ENCODE measurements at regions not wholly inside any gene's neighbourhood (a gene's known extent, or its start where the extent isn't known, plus 50 kb on each side); places are given as distances from the start of the nearest gene placed in this dataset.
"Not testable (repeated sequence)": the region's sequence is repeated elsewhere in the genome, so short reads cannot be mapped to it uniquely, and the experiment has no call there.

DNA sequence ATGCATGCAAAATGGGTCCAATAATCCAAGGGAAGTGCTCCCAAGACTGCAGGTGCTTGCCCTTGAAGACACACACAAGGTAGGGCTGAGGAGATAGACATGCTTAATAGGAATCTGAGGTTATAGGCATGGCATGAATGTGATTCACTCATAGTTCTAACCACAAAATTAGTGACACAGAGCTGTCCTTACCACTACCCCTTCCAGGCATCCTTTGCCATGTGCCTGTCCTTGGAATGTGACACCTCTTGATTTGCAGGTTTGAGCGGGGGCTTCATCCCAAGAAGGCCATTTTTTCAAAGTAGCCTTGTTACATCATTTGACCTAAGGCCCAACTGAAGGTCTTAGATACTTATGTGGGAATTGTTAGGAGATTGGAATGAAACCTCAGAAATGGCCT, 112.5 kb downstream of the CCNG2 start:
- DNase-seq (ENCODE audit: low spot score) (no peak), ATAC-seq (ENCODE audit: low FRiP score) (no peak)
- TF ChIP-seq, protein P1, sequence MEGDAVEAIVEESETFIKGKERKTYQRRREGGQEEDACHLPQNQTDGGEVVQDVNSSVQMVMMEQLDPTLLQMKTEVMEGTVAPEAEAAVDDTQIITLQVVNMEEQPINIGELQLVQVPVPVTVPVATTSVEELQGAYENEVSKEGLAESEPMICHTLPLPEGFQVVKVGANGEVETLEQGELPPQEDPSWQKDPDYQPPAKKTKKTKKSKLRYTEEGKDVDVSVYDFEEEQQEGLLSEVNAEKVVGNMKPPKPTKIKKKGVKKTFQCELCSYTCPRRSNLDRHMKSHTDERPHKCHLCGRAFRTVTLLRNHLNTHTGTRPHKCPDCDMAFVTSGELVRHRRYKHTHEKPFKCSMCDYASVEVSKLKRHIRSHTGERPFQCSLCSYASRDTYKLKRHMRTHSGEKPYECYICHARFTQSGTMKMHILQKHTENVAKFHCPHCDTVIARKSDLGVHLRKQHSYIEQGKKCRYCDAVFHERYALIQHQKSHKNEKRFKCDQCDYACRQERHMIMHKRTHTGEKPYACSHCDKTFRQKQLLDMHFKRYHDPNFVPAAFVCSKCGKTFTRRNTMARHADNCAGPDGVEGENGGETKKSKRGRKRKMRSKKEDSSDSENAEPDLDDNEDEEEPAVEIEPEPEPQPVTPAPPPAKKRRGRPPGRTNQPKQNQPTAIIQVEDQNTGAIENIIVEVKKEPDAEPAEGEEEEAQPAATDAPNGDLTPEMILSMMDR (IDR thresholded peaks at IDR 0.05) = no peak

DNA sequence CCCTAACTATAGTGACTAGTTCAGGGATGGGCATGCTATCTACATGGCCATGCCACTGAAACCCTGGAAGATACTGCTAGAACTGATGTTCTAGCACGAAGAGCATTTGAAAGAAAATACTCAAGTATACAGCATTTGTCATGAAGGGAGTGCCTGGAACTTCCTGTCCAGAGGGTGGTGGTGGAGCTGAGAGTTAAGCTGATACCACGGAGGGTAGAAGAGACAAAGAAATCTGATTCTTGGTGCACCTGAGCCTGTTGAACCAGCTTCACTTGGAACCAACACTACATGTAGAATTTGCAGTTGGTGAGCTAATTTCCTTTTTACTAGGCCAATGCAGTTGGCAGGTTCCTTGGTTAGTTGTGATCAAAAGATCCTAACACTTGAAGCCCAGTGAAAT, 116.4 kb downstream of the CCNG2 start:
- TF ChIP-seq, protein P1 (IDR thresholded peaks at IDR 0.05) = no peak
- DNase-seq (ENCODE audit: low spot score) = no peak
- ATAC-seq (ENCODE audit: low FRiP score) = no peak

GRCh38 chr4:77279114-77279513, 122.1 kb downstream of the CCNG2 start:
- not testable (repeated sequence) for DNase-seq (ENCODE audit: low spot score); ATAC-seq (ENCODE audit: low FRiP score)

- DNase-seq (ENCODE audit: low spot score) (no peak), ATAC-seq (ENCODE audit: low FRiP score) (no peak)
- TF ChIP-seq, protein P1 (IDR thresholded peaks at IDR 0.05) = no peak
These were observed 125.3 kb downstream of the CCNG2 start for GRCh38 chr4:77282305-77282704.

DNA sequence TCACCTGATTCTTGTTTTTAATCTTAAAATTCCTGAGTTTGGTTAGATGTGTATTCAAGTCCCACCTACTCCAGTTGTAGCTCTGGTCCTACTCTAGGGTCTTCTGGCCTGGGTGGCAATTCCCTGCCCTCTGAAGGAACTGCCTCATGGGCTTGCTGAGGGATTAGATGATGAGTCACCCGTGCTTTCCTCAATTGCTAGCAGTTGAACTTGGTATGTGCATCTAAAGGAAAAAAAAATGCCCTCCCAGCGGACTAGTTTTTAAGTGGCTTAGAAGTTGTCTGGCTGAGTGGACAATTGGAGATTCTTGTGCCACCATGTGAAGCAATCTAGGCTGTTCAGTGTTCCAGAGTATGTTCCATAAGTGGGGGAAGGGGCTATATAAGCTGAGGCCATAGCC, 127.0 kb downstream of the CCNG2 start:
- DNase-seq (ENCODE audit: low spot score) (no peak), ATAC-seq (ENCODE audit: low FRiP score) (no peak)
- TF ChIP-seq, protein P1 (IDR thresholded peaks at IDR 0.05) = no peak

DNA sequence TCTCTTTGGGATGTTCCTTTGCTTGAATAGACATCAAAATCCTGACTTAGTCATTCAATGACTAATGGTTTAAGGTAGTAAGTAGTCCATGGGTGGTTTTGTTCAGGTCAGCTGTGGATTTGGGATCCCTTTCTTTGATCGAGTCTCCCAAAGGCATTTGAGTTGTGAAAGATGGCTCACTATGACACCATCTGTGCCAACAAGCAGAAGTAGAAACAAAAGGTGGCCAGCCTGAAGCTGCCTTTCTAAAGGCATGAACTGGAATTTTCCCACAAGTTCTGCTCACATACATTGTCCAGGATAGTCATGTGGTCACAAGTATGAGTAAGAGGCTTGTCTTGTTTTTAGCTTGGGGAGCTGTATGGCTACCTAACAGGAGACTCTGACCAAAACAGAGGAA, 129.9 kb downstream of the CCNG2 start:
- no peak for ATAC-seq (ENCODE audit: low FRiP score)
- TF ChIP-seq, protein P1 (IDR thresholded peaks at IDR 0.05) = no peak
- DNase-seq (ENCODE audit: low spot score) = no peak

DNA sequence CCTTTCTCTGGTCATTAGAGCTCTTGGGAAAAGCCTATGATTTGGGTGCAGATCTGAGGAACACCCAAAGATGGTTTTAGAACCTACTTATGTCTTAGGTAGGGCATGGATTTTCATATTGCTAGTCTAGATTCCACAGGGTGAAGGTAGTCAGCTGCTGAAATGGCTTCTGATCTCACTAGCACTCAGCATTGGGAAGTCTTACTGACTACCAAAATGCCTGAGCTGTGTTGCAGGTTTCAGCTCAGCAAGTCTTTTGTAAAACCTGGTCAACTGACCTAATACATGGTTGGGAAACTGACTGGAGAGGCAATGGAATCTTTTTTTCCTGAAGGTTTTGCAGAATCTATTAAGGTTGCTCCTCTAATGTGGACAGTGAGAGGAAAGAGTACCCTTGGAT, 136.4 kb downstream of the CCNG2 start:
- TF ChIP-seq, protein P1 (IDR thresholded peaks at IDR 0.05) = no peak
- no peak for DNase-seq (ENCODE audit: low spot score)
- no peak for ATAC-seq (ENCODE audit: low FRiP score)

GRCh38 chr4:77300996-77301395, 144.0 kb downstream of the CCNG2 start:
- ATAC-seq (ENCODE audit: low FRiP score); DNase-seq (ENCODE audit: low spot score): not testable (repeated sequence)
